ENCODE measurements at regions not wholly inside any gene's neighbourhood (a gene's known extent, or its start where the extent isn't known, plus 50 kb on each side); places are given as distances from the start of the nearest gene placed in this dataset.

DNA sequence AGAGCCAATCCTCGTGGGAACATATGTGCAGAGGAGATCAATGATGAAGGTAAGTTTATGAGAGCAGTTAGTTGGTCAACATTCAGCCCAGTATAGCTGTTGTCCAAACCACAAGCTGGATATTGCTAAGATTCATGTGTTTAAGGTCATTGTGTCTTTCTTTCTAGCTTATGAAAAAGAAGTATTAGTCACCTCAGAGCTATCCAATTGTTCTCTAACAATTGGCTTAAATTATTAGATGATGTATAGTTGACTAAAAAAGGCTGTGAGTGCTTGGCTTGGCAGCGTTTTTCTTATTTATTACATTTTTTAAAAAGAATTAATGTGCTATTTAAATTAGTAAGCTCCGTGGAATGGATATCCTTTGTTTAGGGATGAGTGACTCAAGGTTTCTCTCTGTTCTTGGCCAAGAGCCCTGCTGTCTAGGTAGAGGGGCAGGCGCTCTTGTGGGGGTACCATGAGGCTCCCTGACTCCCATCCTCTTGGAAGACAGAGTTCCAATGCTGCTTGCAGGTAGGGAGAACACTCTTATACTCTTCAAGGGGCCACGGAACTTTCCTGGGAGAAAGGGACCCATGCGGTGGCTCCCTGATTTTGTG lies 487.4 kb downstream of the IRX1 start:
- Histone ChIP-seq H3K27me3 (ENCODE audit: insufficient read depth, low read length) (no peaks in the 10 kb centered on the region), H3K9me3 (ENCODE audit: insufficient read depth, low read depth, low read length) (no peaks in the 10 kb centered on the region), H3K27ac (ENCODE audit: low read length) (no peak overlapping the region), H3K4me1 (ENCODE audit: insufficient read depth, low read length) (no peaks in the 10 kb centered on the region), H3K36me3 (ENCODE audit: insufficient read depth, low read depth, low read length) (no peaks in the 10 kb centered on the region), H3K9ac (ENCODE audit: low read depth, low read length) (no peak overlapping the region), H3K4me3 (ENCODE audit: low read length) (no peak overlapping the region)

DNA sequence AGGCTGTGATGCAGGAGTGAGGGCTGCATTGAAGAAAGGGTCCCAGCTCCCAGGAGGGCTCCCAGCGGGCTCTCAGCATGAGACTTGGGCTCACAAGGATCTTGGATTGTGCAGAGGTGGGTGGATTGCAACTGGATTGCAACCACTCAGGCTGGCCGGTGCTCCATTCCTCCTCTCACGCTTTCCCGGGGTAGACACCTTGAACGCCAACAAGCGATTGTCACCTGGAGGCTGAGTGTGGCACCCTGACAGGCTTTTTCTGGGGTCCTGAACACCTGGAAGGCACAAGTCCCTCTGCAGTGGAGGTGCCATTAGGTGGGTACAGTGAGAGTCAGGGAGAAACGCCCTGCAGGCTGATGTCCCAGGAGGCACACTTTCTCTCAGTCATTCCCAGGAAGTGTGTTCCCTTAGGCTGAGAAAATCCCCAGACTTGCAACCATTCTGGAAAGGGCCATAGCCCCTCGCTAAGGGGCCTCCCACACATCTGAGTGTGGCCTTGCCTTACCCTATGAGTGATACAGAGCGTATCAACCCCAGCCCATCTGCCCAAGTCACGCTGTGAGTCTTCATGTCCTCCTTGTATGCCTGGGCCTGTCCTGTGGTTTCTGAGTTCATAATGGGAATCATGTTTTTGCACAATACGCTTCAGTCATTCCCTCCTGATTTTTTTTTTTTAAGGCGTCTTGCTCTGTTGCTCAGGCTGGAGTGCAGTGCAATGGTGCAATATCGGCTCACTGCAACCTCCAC lies 488.1 kb downstream of the IRX1 start:
- Histone ChIP-seq H3K36me3 (ENCODE audit: insufficient read depth, low read depth, low read length) (no peaks in the 10 kb centered on the region), H3K9ac (ENCODE audit: low read depth, low read length) (no peak overlapping the region), H3K4me1 (ENCODE audit: insufficient read depth, low read length) (no peaks in the 10 kb centered on the region), H3K9me3 (ENCODE audit: insufficient read depth, low read depth, low read length) (no peaks in the 10 kb centered on the region), H3K4me3 (ENCODE audit: low read length) (no peak overlapping the region), H3K27me3 (ENCODE audit: insufficient read depth, low read length) (no peaks in the 10 kb centered on the region), H3K27ac (ENCODE audit: low read length) (no peak overlapping the region)

DNA sequence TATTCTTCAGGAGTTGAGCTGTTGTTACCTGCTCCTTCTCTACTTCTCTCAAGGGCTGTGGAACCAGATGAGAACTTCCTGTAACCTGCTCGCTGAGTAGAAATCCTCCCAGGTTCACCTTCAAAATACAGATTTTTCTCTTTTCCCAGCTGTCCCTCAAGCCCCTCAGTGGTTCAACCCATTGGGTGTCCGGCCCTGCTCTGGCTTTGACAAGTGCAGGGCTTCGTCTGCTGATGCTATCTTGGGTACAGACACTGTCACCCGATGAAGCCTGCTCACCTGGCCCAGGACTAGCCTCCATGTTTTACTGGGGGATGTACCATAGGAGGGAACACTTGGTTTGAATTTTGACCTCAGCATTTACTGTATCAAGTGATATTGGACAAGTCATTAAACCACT lies 490.4 kb downstream of the IRX1 start:
- no peaks in the 10 kb centered on the region for H3K27me3 ChIP-seq (ENCODE audit: insufficient read depth, low read length)
- H3K36me3 ChIP-seq (ENCODE audit: insufficient read depth, low read depth, low read length): no peaks in the 10 kb centered on the region
- no peaks in the 10 kb centered on the region for H3K4me1 ChIP-seq (ENCODE audit: insufficient read depth, low read length)
- H3K4me3 ChIP-seq (ENCODE audit: low read length): no peak overlapping the region
- no peak overlapping the region for H3K9ac ChIP-seq (ENCODE audit: low read depth, low read length)
- no peak overlapping the region for H3K27ac ChIP-seq (ENCODE audit: low read length)
- no peaks in the 10 kb centered on the region for H3K9me3 ChIP-seq (ENCODE audit: insufficient read depth, low read depth, low read length)

DNA sequence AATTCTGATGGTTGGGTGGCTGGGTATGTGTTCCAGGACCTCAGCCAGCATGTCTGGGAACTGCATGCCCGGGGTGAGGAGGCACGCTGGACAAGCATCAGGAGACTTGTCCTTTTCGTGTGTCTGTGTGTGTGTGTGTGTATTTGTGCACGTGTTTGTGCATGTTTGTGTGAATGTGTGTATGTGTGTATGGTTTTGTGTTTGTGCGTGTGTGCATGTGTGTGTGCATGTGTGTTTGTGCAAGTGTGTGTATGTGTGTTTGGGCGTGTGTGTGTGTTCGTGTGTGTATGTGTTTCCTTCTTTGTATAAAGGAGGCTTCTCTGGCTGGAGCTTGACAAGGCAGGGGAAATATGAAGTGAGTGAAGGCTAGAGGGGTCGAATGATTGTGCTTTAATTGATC lies 491.5 kb downstream of the IRX1 start:
- no peaks in the 10 kb centered on the region for H3K9me3 ChIP-seq (ENCODE audit: insufficient read depth, low read depth, low read length)
- no peak overlapping the region for H3K4me3 ChIP-seq (ENCODE audit: low read length)
- H3K9ac ChIP-seq (ENCODE audit: low read depth, low read length): no peak overlapping the region

DNA sequence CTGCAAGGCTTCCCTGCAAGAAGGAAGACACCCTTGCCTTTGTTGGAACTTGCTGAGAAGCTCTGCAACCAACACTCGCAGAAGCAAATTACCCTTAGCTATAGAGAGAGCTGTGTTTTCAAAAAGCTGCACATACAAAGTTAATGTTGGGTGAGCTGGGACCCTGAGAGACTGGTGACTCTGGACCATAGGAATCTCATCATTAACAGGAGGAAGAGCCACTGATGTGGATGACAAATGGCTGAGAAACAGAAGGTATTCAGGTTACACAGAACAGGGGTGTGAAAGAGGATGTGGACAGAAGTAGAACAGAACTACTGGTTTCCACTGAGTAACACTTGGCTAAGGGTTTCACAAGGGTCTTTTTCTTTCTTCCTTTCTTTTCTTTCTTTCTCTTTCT lies 493.5 kb downstream of the IRX1 start:
- no peak overlapping the region for H3K4me3 ChIP-seq (ENCODE audit: low read length)
- H3K4me1 ChIP-seq (ENCODE audit: insufficient read depth, low read length): no peaks in the 10 kb centered on the region
- no peak overlapping the region for H3K27ac ChIP-seq (ENCODE audit: low read length)
- H3K36me3 ChIP-seq (ENCODE audit: insufficient read depth, low read depth, low read length): no peaks in the 10 kb centered on the region
- no peak overlapping the region for H3K9ac ChIP-seq (ENCODE audit: low read depth, low read length)
- H3K9me3 ChIP-seq (ENCODE audit: insufficient read depth, low read depth, low read length): no peaks in the 10 kb centered on the region
- H3K27me3 ChIP-seq (ENCODE audit: insufficient read depth, low read length): no peaks in the 10 kb centered on the region

More for the DNA sequence above, 491.5 kb downstream of the IRX1 start:
- H3K27ac ChIP-seq (ENCODE audit: low read length): no peak overlapping the region
- no peaks in the 10 kb centered on the region for H3K27me3 ChIP-seq (ENCODE audit: insufficient read depth, low read length)
- H3K36me3 ChIP-seq (ENCODE audit: insufficient read depth, low read depth, low read length): no peaks in the 10 kb centered on the region
- H3K4me1 ChIP-seq (ENCODE audit: insufficient read depth, low read length): no peaks in the 10 kb centered on the region

DNA sequence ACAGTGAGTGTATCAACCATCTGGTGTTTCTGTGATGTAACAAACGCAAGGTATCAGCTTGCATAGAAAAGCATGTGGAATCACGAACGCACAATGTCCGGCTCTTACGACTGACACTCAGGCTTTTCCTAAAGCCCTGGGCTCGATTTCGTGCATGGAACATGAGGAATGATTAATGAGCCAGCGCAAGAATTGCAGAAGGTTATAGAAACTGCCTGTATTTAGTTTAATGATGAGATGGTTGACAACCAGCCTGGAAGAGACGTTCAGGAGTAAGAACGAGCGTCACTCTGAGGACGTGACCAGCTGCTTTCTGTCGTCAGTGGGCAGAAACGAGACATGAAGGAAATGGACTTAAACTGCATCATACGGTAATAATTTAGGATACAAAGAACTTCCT lies 497.6 kb downstream of the IRX1 start:
- Histone ChIP-seq H3K4me3 (ENCODE audit: low read length) (no peak overlapping the region), H3K4me1 (ENCODE audit: insufficient read depth, low read length) (no peaks in the 10 kb centered on the region), H3K36me3 (ENCODE audit: insufficient read depth, low read depth, low read length) (no peaks in the 10 kb centered on the region)

DNA sequence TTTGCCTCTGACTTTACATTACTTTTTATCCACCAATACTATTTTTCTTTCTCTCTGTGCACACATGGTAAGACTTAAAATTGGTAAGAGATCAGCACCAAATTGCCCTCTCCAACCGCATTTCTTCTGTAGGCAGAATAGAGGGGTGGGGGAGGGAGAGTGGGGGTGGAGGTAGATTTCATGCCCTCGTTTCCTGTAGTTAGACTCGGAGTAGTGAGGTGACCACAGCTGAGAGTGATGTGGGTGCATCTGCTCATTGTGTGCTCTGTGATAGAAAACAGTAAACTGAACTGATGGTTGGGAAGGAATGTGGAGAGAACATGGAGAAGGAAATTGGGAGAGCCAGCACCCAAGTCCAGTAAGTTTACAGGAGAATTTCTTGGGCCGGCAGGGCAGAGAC lies 498.3 kb downstream of the IRX1 start:
- Histone ChIP-seq H3K36me3 (ENCODE audit: insufficient read depth, low read depth, low read length) (no peaks in the 10 kb centered on the region), H3K4me1 (ENCODE audit: insufficient read depth, low read length) (no peaks in the 10 kb centered on the region), H3K27me3 (ENCODE audit: insufficient read depth, low read length) (no peaks in the 10 kb centered on the region), H3K4me3 (ENCODE audit: low read length) (no peak overlapping the region), H3K9ac (ENCODE audit: low read depth, low read length) (no peak overlapping the region), H3K27ac (ENCODE audit: low read length) (no peak overlapping the region), H3K9me3 (ENCODE audit: insufficient read depth, low read depth, low read length) (no peaks in the 10 kb centered on the region)

More for the DNA sequence above, 497.6 kb downstream of the IRX1 start:
- no peak overlapping the region for H3K9ac ChIP-seq (ENCODE audit: low read depth, low read length)
- no peaks in the 10 kb centered on the region for H3K27me3 ChIP-seq (ENCODE audit: insufficient read depth, low read length)
- H3K27ac ChIP-seq (ENCODE audit: low read length): no peak overlapping the region
- no peaks in the 10 kb centered on the region for H3K9me3 ChIP-seq (ENCODE audit: insufficient read depth, low read depth, low read length)

DNA sequence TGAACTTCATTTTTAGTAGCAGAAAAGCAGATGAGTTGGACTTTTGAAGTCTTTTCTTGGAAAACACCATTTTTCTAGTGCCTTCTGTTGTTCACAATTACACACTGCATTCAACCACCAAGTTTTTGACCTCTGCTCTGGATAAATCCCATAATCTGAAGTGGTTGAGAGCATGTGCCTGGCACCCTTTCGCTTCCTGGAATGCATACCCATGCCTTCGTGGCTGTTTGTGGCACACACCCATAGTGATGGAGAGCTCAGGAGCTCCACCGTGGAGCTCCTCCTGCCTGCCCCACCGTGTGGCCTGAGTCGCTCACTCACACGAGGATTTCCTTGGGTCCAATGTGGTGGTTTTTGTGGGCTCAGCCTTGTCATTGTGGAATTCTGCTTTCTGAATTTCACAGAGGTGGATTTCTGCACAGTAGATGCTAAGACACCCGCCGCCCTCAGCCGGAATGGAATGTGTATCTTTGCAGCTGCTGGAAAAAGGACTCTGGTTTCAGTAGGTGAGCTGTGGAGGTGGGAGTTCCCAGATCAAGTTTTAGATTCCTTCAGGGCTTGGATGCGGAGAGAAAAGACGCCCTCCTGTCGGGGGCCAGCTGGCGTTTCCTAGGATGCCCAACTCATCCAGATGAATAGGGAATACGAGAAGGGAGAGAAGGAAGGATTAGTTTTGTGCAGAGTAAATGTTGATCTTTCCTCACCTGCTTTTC lies 500.4 kb downstream of the IRX1 start:
- Histone ChIP-seq H3K9ac (ENCODE audit: low read depth, low read length) (no peak overlapping the region), H3K9me3 (ENCODE audit: insufficient read depth, low read depth, low read length) (no peaks in the 10 kb centered on the region), H3K27me3 (ENCODE audit: insufficient read depth, low read length) (no peaks in the 10 kb centered on the region), H3K4me1 (ENCODE audit: insufficient read depth, low read length) (no peaks in the 10 kb centered on the region), H3K4me3 (ENCODE audit: low read length) (no peak overlapping the region), H3K27ac (ENCODE audit: low read length) (no peak overlapping the region), H3K36me3 (ENCODE audit: insufficient read depth, low read depth, low read length) (no peaks in the 10 kb centered on the region)

DNA sequence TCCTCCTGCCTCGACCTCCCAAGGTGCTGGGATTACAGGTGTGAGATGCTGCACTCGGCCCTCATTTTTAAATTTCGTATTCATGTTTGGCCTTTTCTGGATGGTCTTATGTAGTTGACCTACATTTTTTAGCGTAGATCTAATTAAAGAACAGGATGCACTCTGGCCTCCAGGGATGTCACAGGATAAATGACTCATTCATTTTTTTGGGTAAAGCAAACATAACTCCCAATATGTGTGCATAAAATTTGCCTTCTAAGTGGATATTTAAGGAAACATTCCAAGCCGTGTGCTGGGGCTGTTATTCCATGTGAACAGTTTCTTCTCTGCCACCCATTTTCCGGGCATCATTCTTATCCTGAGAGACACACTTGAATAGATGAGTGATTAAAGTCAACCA lies 501.6 kb downstream of the IRX1 start:
- no peak overlapping the region for H3K4me3 ChIP-seq (ENCODE audit: low read length)
- H3K9ac ChIP-seq (ENCODE audit: low read depth, low read length): no peak overlapping the region
- H3K9me3 ChIP-seq (ENCODE audit: insufficient read depth, low read depth, low read length): no peaks in the 10 kb centered on the region
- no peak overlapping the region for H3K27ac ChIP-seq (ENCODE audit: low read length)
- H3K4me1 ChIP-seq (ENCODE audit: insufficient read depth, low read length): no peaks in the 10 kb centered on the region
- H3K36me3 ChIP-seq (ENCODE audit: insufficient read depth, low read depth, low read length): no peaks in the 10 kb centered on the region
- H3K27me3 ChIP-seq (ENCODE audit: insufficient read depth, low read length): no peaks in the 10 kb centered on the region

DNA sequence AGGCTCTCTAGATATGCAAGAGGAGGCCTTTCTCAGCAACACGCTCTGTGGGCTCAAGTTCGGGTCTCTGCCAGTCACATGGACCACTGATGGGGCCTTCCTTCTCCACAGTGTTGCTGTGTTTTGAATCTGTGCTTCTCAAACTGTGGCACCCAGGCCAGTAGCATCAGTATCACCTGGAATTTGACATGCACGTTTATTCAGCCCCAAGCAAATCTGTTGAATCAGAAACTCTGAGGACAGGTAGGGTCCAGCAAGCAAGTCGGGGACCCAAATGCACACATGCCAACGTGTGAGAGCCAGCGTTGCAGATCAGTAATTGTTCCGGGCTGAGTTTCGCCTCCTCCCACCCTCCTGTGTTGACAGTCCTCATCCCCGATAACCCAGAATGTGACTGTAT lies 502.6 kb downstream of the IRX1 start:
- no peaks in the 10 kb centered on the region for H3K27me3 ChIP-seq (ENCODE audit: insufficient read depth, low read length)

DNA sequence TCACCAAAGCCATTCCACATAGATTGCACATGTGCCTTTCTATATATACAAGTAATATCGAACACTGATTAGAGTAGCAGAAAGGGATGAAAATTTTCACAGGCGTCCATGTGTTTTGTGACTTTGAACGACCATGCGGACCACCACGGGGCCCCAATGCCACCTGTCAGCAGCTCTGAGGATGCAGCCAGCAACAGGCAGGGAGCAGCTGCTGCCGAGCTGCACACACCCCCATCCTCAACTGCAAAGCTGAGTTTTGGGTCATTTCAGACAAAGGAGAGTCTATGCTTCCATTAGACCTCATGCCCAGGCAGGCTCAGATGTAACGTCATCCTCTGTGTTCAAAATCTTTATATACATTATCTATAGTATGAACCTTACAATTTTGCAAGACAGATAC lies 503.8 kb downstream of the IRX1 start:
- H3K4me3 ChIP-seq (ENCODE audit: low read length): no peak overlapping the region
- H3K27ac ChIP-seq (ENCODE audit: low read length): no peak overlapping the region
- no peaks in the 10 kb centered on the region for H3K27me3 ChIP-seq (ENCODE audit: insufficient read depth, low read length)
- H3K9me3 ChIP-seq (ENCODE audit: insufficient read depth, low read depth, low read length): no peaks in the 10 kb centered on the region
- H3K36me3 ChIP-seq (ENCODE audit: insufficient read depth, low read depth, low read length): no peaks in the 10 kb centered on the region
- no peaks in the 10 kb centered on the region for H3K4me1 ChIP-seq (ENCODE audit: insufficient read depth, low read length)
- no peak overlapping the region for H3K9ac ChIP-seq (ENCODE audit: low read depth, low read length)

More for the DNA sequence above, 502.6 kb downstream of the IRX1 start:
- Histone ChIP-seq H3K9ac (ENCODE audit: low read depth, low read length) (no peak overlapping the region), H3K9me3 (ENCODE audit: insufficient read depth, low read depth, low read length) (no peaks in the 10 kb centered on the region), H3K36me3 (ENCODE audit: insufficient read depth, low read depth, low read length) (no peaks in the 10 kb centered on the region), H3K27ac (ENCODE audit: low read length) (no peak overlapping the region), H3K4me3 (ENCODE audit: low read length) (no peak overlapping the region), H3K4me1 (ENCODE audit: insufficient read depth, low read length) (no peaks in the 10 kb centered on the region)

DNA sequence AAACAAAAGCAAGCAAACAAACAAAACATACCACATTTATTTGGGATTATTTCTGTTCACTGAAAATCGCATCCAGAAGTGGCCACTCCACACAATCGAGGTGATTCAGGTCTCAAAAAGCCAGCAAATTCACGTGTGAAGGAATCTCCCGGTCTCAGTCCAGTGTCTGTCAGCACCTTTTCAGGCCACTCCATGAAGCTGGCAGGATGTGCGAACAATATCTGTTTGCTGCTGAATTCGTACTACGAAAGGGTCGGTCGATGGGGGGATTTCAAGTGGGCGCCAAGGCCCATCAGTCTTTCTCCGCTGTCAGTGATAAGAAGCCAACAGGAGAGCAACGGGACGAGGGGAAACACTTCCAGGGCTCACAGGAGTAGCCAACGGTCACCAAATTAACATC lies 505.1 kb downstream of the IRX1 start:
- H3K4me1 ChIP-seq (ENCODE audit: insufficient read depth, low read length): no peaks in the 10 kb centered on the region
- H3K36me3 ChIP-seq (ENCODE audit: insufficient read depth, low read depth, low read length): no peaks in the 10 kb centered on the region
- H3K27me3 ChIP-seq (ENCODE audit: insufficient read depth, low read length): no peaks in the 10 kb centered on the region
- H3K4me3 ChIP-seq (ENCODE audit: low read length): no peak overlapping the region
- no peak overlapping the region for H3K27ac ChIP-seq (ENCODE audit: low read length)
- H3K9me3 ChIP-seq (ENCODE audit: insufficient read depth, low read depth, low read length): no peaks in the 10 kb centered on the region
- no peak overlapping the region for H3K9ac ChIP-seq (ENCODE audit: low read depth, low read length)

All from iPS-20b (cell line).